Uterus (tissue), 3 donors: ENCODE measurements at regions not wholly inside any gene's neighbourhood (a gene's known extent, or its start where the extent isn't known, plus 50 kb on each side); places are given as distances from the start of the nearest gene placed in this dataset.

Source experiments
- DNase-seq, 2 donors: peaks; one replicate each; pipeline ENCODE4 v3.0.0-alpha.2; 2019 to 2020
- H3K27ac ChIP-seq, 2 donors: fragments of 200-600 bp; sonication (generic); 1 replicate in 1 of 2; 2 replicates in 1 of 2; pipeline ENCODE4 v1.5.1; 2016 to 2018
- H3K27me3 ChIP-seq, 2 donors: fragments of 200-600 bp; sonication (generic); one replicate each; pipeline ENCODE4 v1.5.1; 2018 to 2019; ENCODE audit warnings: control low read depth in 1 of 2
- H3K36me3 ChIP-seq, 2 donors: fragments of 200-600 bp; sonication (generic); one replicate each; pipeline ENCODE4 v1.5.1; 2019; ENCODE audit warnings: control low read depth in 1 of 2
- H3K4me1 ChIP-seq, 2 donors: fragments of 200-600 bp; sonication (generic); one replicate each; pipeline ENCODE4 v1.5.1; 2018 to 2019; ENCODE audit warnings: control low read depth in 1 of 2
- H3K4me3 ChIP-seq, 2 donors: fragments of 200-600 bp; sonication (generic); 1 replicate in 1 of 2; 2 replicates in 1 of 2; pipeline ENCODE4 v1.5.1; 2018 to 2019; ENCODE audit warnings: mild to moderate bottlenecking in 1 of 2
- H3K9me3 ChIP-seq, 2 donors: fragments of 200-600 bp; sonication (generic); one replicate each; pipeline ENCODE4 v1.5.1; 2019; ENCODE audit warnings: control low read depth in 1 of 2
- POLR2A ChIP-seq, 2 donors: fragments of 450-650 bp; IDR thresholded peaks; one replicate each; pipeline ENCODE4 v1.6.1; 2016; ENCODE audit warnings: antibody characterized with exemption in 2 of 2, mild to moderate bottlenecking in 1 of 2, moderate library complexity in 1 of 2
- intact Hi-C: fragments of 100-400 bp; cut with DNase I; formaldehyde crosslinking; loops from one replicate; pipeline ENCODE4 v1.15.1; 2023; ENCODE audit warnings: low total_unique reads
- TF ChIP-seq, protein P1 (sequence below), 4 experiments: fragments of 200-600 bp in 2 of 4; fragments of 450-650 bp in 2 of 4; sonication (generic) in 2 of 4; IDR thresholded peaks; one replicate each; pipeline ENCODE4 v1.5.1; 2016 to 2019; ENCODE audit warnings: antibody characterized with exemption in 4 of 4, mild to moderate bottlenecking in 2 of 4, moderate library complexity in 1 of 4
- donor health status: DM: yes; HTN: yes; CAD: no.

GRCh38 chr6:99838607-99839006 is 155.4 kb downstream of the MCHR2 start:
- Histone ChIP-seq H3K9me3 (no peaks in the 10 kb centered on the region), H3K27ac (no peak overlapping the region), H3K27me3 (no peaks in the 10 kb centered on the region), H3K4me3 (no peak overlapping the region), H3K4me1 (no peaks in the 10 kb centered on the region), H3K36me3 (no peaks in the 10 kb centered on the region)
- TF ChIP-seq, protein P1, sequence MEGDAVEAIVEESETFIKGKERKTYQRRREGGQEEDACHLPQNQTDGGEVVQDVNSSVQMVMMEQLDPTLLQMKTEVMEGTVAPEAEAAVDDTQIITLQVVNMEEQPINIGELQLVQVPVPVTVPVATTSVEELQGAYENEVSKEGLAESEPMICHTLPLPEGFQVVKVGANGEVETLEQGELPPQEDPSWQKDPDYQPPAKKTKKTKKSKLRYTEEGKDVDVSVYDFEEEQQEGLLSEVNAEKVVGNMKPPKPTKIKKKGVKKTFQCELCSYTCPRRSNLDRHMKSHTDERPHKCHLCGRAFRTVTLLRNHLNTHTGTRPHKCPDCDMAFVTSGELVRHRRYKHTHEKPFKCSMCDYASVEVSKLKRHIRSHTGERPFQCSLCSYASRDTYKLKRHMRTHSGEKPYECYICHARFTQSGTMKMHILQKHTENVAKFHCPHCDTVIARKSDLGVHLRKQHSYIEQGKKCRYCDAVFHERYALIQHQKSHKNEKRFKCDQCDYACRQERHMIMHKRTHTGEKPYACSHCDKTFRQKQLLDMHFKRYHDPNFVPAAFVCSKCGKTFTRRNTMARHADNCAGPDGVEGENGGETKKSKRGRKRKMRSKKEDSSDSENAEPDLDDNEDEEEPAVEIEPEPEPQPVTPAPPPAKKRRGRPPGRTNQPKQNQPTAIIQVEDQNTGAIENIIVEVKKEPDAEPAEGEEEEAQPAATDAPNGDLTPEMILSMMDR (IDR thresholded peaks at IDR 0.05), result no peak
- TF ChIP-seq POLR2A (IDR thresholded peaks at IDR 0.05), result no peak
- DNase-seq, result no peak
- intact Hi-C loops, result no loop called here

DNA sequence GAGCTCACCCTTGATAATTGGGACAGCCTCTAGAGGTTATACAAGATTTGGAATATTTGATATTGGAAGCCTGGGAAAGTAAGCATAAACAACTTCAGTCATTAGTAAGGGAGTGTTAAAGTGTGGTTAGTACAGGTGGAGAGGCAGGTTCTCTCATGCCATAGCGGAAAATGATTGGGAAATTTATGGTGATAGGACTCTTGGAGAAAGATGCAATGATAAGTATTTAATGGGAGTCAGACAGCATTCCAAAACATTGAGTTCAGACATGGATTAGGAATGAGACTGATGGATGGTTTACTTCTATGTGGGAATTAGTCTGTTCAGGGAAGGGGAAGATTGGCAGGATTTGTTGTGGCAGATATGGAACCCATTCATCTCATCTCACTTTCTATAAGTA is 152.7 kb downstream of the MCHR2 start:
- intact Hi-C loops, result no loop called here
- TF ChIP-seq, protein P1 (IDR thresholded peaks at IDR 0.05), result no peak
- no peak for TF ChIP-seq POLR2A (IDR thresholded peaks at IDR 0.05)

GRCh38 chr6:99846006-99846405 is 148.0 kb downstream of the MCHR2 start:
- Histone ChIP-seq H3K4me1 (no peaks in the 10 kb centered on the region), H3K27me3 (no peaks in the 10 kb centered on the region), H3K27ac (no peak overlapping the region), H3K4me3 (no peak overlapping the region), H3K36me3 (no peaks in the 10 kb centered on the region), H3K9me3 (no peaks in the 10 kb centered on the region)
- intact Hi-C loops, result no loop called here
- DNase-seq, result no peak
- TF ChIP-seq POLR2A (IDR thresholded peaks at IDR 0.05), result no peak
- TF ChIP-seq, protein P1 (IDR thresholded peaks at IDR 0.05), result no peak

More for the DNA sequence above, 152.7 kb downstream of the MCHR2 start:
- Histone ChIP-seq H3K4me3 (no peak overlapping the region), H3K27ac (no peak overlapping the region), H3K36me3 (no peaks in the 10 kb centered on the region), H3K4me1 (no peaks in the 10 kb centered on the region), H3K9me3 (no peaks in the 10 kb centered on the region), H3K27me3 (no peaks in the 10 kb centered on the region)
- no peak for DNase-seq

DNA sequence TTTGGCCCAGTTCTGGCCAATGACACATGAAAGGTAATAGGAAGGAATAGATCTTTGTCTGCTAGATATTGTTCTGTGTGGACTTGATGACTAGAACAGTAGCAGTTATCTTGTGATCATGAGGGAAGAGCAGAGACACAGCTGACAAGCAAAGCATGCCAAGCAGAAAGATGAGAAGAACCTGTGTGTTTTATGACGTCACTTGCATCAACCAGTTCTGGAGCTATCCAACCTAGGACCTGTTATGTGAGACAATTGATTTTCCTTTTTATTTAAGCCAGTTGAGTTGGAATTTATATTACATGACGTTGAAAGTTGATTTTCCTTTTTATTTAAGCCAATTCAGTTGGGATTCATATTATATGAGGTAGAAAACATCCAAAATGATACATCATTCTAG is 143.2 kb downstream of the MCHR2 start:
- intact Hi-C loops, result no loop called here
- Histone ChIP-seq H3K9me3 (no peaks in the 10 kb centered on the region), H3K4me1 (no peaks in the 10 kb centered on the region), H3K27me3 (no peaks in the 10 kb centered on the region), H3K4me3 (no peak overlapping the region), H3K36me3 (no peaks in the 10 kb centered on the region), H3K27ac (no peak overlapping the region)
- DNase-seq, result no peak
- TF ChIP-seq POLR2A (IDR thresholded peaks at IDR 0.05), result no peak
- TF ChIP-seq, protein P1 (IDR thresholded peaks at IDR 0.05), result no peak

DNA sequence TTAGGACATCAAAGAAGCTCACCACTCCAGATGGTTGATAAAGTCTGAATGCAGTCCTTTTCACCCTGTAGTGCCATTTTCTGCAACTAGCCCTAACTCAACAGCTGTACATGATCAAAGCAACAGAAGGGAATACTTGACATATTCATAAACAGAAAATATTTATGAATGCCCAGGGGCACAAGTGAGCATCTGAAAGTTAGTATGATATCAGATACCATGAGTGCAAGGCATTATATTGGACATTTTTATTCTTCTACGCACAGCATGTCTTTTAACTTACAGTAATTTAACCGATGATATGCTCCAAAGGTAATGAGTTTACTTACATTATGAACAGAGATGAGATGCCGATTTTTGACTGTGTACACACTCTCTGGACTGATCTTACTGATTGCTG is 142.0 kb downstream of the MCHR2 start:
- no peak for DNase-seq
- no peak overlapping the region for H3K27ac ChIP-seq
- intact Hi-C loops, result no loop called here
- TF ChIP-seq POLR2A (IDR thresholded peaks at IDR 0.05), result no peak
- TF ChIP-seq, protein P1 (IDR thresholded peaks at IDR 0.05), result no peak
- H3K4me1 ChIP-seq, result no peaks in the 10 kb centered on the region
- no peaks in the 10 kb centered on the region for H3K36me3 ChIP-seq
- H3K27me3 ChIP-seq, result no peaks in the 10 kb centered on the region
- no peaks in the 10 kb centered on the region for H3K9me3 ChIP-seq
- H3K4me3 ChIP-seq, result no peak overlapping the region
